ENCODE measurements at regions not wholly inside any gene's neighbourhood (a gene's known extent, or its start where the extent isn't known, plus 50 kb on each side); places are given as distances from the start of the nearest gene placed in this dataset.
"Not testable (repeated sequence)": the region's sequence is repeated elsewhere in the genome, so short reads cannot be mapped to it uniquely, and the experiment has no call there.

DNA sequence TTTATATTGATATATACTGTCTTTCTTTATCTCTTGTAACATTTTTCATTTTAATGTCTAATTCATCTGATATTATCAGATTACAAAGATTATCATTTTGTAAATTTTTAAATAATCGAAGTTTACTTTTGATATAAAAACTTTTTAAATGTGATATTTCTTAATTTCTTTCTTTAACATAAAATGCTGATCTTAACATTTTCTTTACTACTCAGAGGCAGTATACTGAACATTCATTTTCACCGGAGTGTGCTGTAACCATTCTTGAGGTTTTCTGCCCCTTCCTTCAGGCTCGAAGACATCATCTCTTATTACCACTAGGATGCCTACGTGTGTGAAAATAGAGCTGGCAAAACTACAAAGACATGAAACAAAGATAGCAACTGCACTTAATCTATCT lies 186.9 kb downstream of the DIO2 start:
- 85% methylated on average over 4 of the region's 4 CpGs for WGBS, 2 donors
- no peaks in the 10 kb centered on the region for H3K36me3 ChIP-seq (ENCODE audit: control insufficient read depth in 2 of 2, insufficient read depth in 2 of 2, low read length in 1 of 2)
- H3K4me1 ChIP-seq (ENCODE audit: control insufficient read depth in 2 of 2, insufficient read depth in 2 of 2, low read length in 1 of 2) = no peaks in the 10 kb centered on the region
- no peak overlapping the region for H3K4me3 ChIP-seq (ENCODE audit: low read depth in 1 of 2, low read length in 2 of 2)
- H3K27me3 ChIP-seq (ENCODE audit: control insufficient read depth in 1 of 2, insufficient read depth in 2 of 2, low read length in 2 of 2) = no peaks in the 10 kb centered on the region
- no peak overlapping the region for H3K27ac ChIP-seq (ENCODE audit: low read depth in 2 of 2, low read length in 1 of 2)
- H3K9me3 ChIP-seq (ENCODE audit: control insufficient read depth in 2 of 2, insufficient read depth in 1 of 2, low read depth in 1 of 2, low read length in 1 of 2) = no peaks in the 10 kb centered on the region

DNA sequence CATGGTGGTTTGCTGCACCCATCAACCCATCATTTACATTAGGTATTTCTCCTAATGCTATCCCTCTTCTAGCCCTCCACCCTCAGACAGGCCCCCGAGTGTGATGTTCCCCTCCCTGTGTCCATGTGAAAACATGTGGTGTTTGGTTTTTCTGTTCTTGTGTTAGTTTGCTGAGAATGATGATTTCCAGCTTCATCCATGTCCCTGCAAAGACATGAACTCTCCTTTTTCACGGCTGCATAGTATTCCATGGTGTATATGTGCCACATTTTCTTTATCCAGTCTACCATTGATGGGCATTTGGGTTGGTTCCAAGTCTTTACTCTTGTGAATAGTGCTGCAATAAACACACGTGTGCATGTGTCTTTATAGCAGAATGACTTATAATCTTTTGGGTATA lies 192.8 kb downstream of the DIO2 start:
- H3K9me3 ChIP-seq (ENCODE audit: control insufficient read depth in 2 of 2, insufficient read depth in 1 of 2, low read depth in 1 of 2, low read length in 1 of 2); H3K27me3 ChIP-seq (ENCODE audit: control insufficient read depth in 1 of 2, insufficient read depth in 2 of 2, low read length in 2 of 2): not testable (repeated sequence)
- 78 to 84% methylated on average over 3 of the region's 3 CpGs for WGBS, 2 donors

DNA sequence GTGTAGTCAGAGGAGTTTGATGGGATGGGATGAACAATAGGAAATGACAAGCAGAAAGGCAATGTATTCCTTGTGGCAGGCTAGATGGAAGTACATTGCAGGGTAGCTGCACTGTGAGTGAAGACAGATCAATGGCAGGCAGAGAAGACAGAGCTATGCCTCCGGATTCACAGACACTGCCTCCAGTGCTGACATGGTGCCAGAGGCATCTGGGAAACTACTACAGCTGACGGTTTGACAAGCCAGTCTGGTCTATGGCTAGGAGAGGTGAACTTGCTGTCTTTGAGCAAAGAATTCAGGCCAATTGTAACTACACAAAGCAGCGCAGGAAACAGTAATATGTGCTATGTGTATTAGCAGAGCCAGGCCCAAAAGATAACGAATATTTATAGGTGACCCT lies 193.5 kb downstream of the DIO2 start:
- Histone ChIP-seq H3K4me3 (ENCODE audit: low read depth in 1 of 2, low read length in 2 of 2) (no peak overlapping the region), H3K27ac (ENCODE audit: low read depth in 2 of 2, low read length in 1 of 2) (no peak overlapping the region), H3K4me1 (ENCODE audit: control insufficient read depth in 2 of 2, insufficient read depth in 2 of 2, low read length in 1 of 2) (no peaks in the 10 kb centered on the region), H3K36me3 (ENCODE audit: control insufficient read depth in 2 of 2, insufficient read depth in 2 of 2, low read length in 1 of 2) (no peaks in the 10 kb centered on the region), H3K9me3 (ENCODE audit: control insufficient read depth in 2 of 2, insufficient read depth in 1 of 2, low read depth in 1 of 2, low read length in 1 of 2) (peaks cover 0 to 2% of the 10 kb centered on the region in 2 donors), H3K27me3 (ENCODE audit: control insufficient read depth in 1 of 2, insufficient read depth in 2 of 2, low read length in 2 of 2) (no peaks in the 10 kb centered on the region)
- 58 to 62% methylated on average over 4 of the region's 4 CpGs for WGBS, 2 donors

More for the DNA sequence above, 192.8 kb downstream of the DIO2 start:
- H3K27ac ChIP-seq (ENCODE audit: low read depth in 2 of 2, low read length in 1 of 2); H3K4me3 ChIP-seq (ENCODE audit: low read depth in 1 of 2, low read length in 2 of 2); H3K36me3 ChIP-seq (ENCODE audit: control insufficient read depth in 2 of 2, insufficient read depth in 2 of 2, low read length in 1 of 2); H3K4me1 ChIP-seq (ENCODE audit: control insufficient read depth in 2 of 2, insufficient read depth in 2 of 2, low read length in 1 of 2): not testable (repeated sequence)

DNA sequence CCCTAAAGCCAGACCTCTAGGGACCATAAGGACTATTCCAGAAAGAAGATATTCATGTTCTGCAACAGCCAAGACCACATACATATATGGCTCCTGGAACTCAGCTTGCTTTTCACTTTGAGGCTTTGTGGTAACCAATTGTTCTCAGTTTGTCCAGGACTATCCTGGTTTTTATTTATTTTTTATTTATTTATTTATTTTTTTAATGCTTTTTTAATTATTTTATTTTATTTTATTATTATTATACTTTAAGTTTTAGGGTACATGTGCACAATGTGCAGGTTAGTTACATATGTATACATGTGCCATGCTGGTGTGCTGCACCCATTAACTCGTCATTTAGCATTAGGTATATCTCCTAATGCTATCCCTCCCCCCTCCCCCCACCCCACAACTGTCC lies 201.1 kb downstream of the DIO2 start:
- H3K36me3 ChIP-seq (ENCODE audit: control insufficient read depth in 2 of 2, insufficient read depth in 2 of 2, low read length in 1 of 2); H3K4me3 ChIP-seq (ENCODE audit: low read depth in 1 of 2, low read length in 2 of 2); H3K27ac ChIP-seq (ENCODE audit: low read depth in 2 of 2, low read length in 1 of 2); H3K4me1 ChIP-seq (ENCODE audit: control insufficient read depth in 2 of 2, insufficient read depth in 2 of 2, low read length in 1 of 2); H3K9me3 ChIP-seq (ENCODE audit: control insufficient read depth in 2 of 2, insufficient read depth in 1 of 2, low read depth in 1 of 2, low read length in 1 of 2); H3K27me3 ChIP-seq (ENCODE audit: control insufficient read depth in 1 of 2, insufficient read depth in 2 of 2, low read length in 2 of 2): not testable (repeated sequence)
- WGBS, 2 donors = no CpG with 5 or more reads among the region's 1 CpG

DNA sequence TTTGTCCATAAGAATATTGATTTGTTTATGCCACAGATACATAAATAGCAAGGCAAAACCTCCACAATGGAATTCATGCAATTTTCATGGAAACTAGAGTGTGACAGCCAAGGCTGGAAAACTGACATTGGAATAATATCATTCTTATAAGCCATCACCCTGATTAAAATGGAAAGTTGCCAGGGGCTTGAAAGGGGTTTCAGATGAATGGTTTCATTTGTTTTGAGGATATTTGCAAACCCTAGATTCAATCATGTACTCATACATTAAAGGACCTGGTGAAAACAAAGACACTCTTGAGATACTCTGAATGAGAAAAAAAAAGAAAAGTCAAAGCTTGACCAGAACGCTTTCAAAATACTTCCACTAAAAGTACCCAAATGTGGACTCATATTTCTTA lies 205.7 kb downstream of the DIO2 start:
- 0 to 16% methylated on average over 1 of the region's 1 CpG for WGBS, 2 donors
- Histone ChIP-seq H3K27ac (ENCODE audit: low read depth in 2 of 2, low read length in 1 of 2) (no peak overlapping the region), H3K4me3 (ENCODE audit: low read depth in 1 of 2, low read length in 2 of 2) (no peak overlapping the region), H3K4me1 (ENCODE audit: control insufficient read depth in 2 of 2, insufficient read depth in 2 of 2, low read length in 1 of 2) (no peaks in the 10 kb centered on the region), H3K27me3 (ENCODE audit: control insufficient read depth in 1 of 2, insufficient read depth in 2 of 2, low read length in 2 of 2) (no peaks in the 10 kb centered on the region), H3K9me3 (ENCODE audit: control insufficient read depth in 2 of 2, insufficient read depth in 1 of 2, low read depth in 1 of 2, low read length in 1 of 2) (no peaks in the 10 kb centered on the region), H3K36me3 (ENCODE audit: control insufficient read depth in 2 of 2, insufficient read depth in 2 of 2, low read length in 1 of 2) (no peaks in the 10 kb centered on the region)

DNA sequence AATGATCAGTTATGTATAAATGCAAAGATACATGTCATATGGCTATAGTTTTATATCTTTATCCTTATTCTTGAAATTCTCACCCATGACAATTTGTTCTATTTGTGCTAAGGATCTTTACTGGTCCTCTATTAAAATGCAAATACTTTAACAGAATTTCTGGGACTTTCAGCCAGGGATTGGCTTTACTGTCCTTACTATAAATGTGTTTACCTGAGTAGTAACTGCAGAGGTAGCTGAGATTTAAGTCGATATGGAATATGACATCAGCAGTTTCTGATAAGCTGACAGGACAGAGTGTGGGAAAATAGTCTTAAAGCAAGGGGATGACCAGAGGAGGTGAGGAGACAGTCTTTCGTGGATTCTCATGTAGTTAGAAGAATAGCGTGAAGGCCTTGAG lies 206.4 kb downstream of the DIO2 start:
- H3K4me3 ChIP-seq (ENCODE audit: low read depth in 1 of 2, low read length in 2 of 2) = no peak overlapping the region
- H3K4me1 ChIP-seq (ENCODE audit: control insufficient read depth in 2 of 2, insufficient read depth in 2 of 2, low read length in 1 of 2) = no peaks in the 10 kb centered on the region
- no peaks in the 10 kb centered on the region for H3K9me3 ChIP-seq (ENCODE audit: control insufficient read depth in 2 of 2, insufficient read depth in 1 of 2, low read depth in 1 of 2, low read length in 1 of 2)
- H3K27me3 ChIP-seq (ENCODE audit: control insufficient read depth in 1 of 2, insufficient read depth in 2 of 2, low read length in 2 of 2) = no peaks in the 10 kb centered on the region
- no peaks in the 10 kb centered on the region for H3K36me3 ChIP-seq (ENCODE audit: control insufficient read depth in 2 of 2, insufficient read depth in 2 of 2, low read length in 1 of 2)
- WGBS, 2 donors = 81 to 90% methylated on average over 3 of the region's 3 CpGs
- no peak overlapping the region for H3K27ac ChIP-seq (ENCODE audit: low read depth in 2 of 2, low read length in 1 of 2)

DNA sequence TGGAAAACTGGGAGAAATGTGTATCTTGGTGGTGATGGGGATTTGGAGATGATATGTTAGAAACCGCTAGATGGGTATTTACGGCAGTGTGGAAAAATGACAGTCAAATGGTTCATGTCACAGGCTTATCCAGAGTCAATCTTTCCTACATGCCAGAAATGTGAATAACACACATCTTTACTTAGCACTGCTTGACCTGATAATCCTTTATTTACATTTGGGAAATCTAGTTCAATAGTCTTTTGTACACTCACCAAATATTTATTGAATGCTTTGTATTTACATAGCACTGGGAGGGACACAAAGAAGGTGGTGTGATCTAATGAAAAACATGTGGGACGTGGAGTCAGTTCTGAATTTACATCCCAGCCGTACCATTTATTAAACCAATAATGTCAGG lies 208.2 kb downstream of the DIO2 start:
- H3K36me3 ChIP-seq (ENCODE audit: control insufficient read depth in 2 of 2, insufficient read depth in 2 of 2, low read length in 1 of 2) = no peaks in the 10 kb centered on the region
- WGBS, 2 donors = 39 to 64% methylated on average over 4 of the region's 4 CpGs
- H3K9me3 ChIP-seq (ENCODE audit: control insufficient read depth in 2 of 2, insufficient read depth in 1 of 2, low read depth in 1 of 2, low read length in 1 of 2) = no peaks in the 10 kb centered on the region
- no peak overlapping the region for H3K4me3 ChIP-seq (ENCODE audit: low read depth in 1 of 2, low read length in 2 of 2)
- H3K27me3 ChIP-seq (ENCODE audit: control insufficient read depth in 1 of 2, insufficient read depth in 2 of 2, low read length in 2 of 2) = no peaks in the 10 kb centered on the region
- no peaks in the 10 kb centered on the region for H3K4me1 ChIP-seq (ENCODE audit: control insufficient read depth in 2 of 2, insufficient read depth in 2 of 2, low read length in 1 of 2)
- H3K27ac ChIP-seq (ENCODE audit: low read depth in 2 of 2, low read length in 1 of 2) = no peak overlapping the region

DNA sequence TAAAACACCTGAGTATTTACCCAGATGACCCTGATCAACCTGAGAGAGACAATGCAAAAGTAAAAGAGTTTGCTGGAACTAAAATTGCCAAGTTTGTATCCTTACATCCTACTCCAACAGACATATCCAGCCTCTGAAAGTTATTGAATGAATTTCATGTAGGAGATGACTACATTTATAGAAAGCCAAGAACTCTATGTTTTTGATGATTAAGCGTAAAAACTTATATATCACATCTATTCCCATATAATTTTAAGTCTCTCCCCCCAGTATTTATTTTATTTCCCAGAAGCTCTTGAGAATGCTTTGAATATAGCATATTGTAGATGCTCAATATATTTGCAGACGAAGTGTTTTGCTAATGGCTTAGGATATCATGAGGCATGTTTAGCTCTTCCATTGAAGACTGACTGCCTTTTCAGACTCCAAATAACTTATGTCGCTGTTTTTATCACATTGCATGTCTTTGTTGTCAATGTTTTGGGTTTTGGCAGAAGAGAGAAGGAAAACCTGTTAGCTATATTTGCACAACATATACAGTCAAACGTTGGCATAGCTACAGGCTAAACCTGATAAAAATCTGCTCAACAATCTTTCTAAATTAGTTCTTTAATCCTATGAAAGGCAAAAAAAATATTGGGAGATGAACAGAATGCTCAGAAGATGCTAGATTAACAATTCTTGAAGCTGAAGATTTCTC lies 213.6 kb downstream of the DIO2 start:
- no peaks in the 10 kb centered on the region for H3K9me3 ChIP-seq (ENCODE audit: control insufficient read depth in 2 of 2, insufficient read depth in 1 of 2, low read depth in 1 of 2, low read length in 1 of 2)

DNA sequence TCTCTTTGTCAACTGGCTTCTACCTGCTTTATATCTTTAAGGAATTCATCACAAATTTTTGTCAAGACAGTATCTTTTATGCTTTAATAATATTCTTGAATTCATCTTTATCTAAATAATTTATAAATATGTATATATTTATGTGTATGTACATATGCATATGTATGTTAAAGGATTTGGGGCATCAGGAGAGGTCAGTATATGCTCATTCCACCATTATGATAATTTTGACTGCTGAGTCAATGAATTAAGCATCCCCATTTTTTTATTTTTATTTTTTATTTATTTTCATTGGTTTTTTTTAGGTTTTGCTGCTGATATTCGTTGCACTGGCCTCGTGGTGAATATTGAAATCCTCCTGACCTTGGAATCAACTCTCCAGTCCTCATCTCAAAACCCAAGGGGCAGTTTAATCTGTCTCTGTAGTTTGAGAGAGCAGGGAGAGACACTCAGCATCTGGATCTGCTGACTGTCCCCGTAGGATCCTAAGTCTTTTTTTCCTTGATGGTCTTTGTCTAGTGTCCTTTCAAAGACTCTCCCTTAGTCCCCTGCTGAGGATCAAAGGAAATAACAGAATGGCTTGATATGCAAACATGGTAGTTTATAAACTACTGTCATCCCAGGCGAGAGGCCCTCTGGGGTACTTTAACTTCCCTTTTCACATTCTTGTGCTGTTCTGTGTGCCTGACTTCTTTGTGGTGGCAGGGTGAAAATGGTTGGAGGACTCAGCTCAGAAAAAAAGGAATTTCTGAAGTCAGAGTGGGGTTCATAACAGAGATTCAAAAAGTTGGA lies 218.7 kb downstream of the DIO2 start:
- Histone ChIP-seq H3K36me3 (ENCODE audit: control insufficient read depth in 2 of 2, insufficient read depth in 2 of 2, low read length in 1 of 2) (no peaks in the 10 kb centered on the region), H3K27ac (ENCODE audit: low read depth in 2 of 2, low read length in 1 of 2) (no peak overlapping the region), H3K9me3 (ENCODE audit: control insufficient read depth in 2 of 2, insufficient read depth in 1 of 2, low read depth in 1 of 2, low read length in 1 of 2) (no peaks in the 10 kb centered on the region), H3K27me3 (ENCODE audit: control insufficient read depth in 1 of 2, insufficient read depth in 2 of 2, low read length in 2 of 2) (no peaks in the 10 kb centered on the region), H3K4me3 (ENCODE audit: low read depth in 1 of 2, low read length in 2 of 2) (no peak overlapping the region), H3K4me1 (ENCODE audit: control insufficient read depth in 2 of 2, insufficient read depth in 2 of 2, low read length in 1 of 2) (no peaks in the 10 kb centered on the region)
- WGBS, 2 donors = 31 to 44% methylated on average over 4 of the region's 4 CpGs

More for the DNA sequence above, 213.6 kb downstream of the DIO2 start:
- WGBS, 2 donors = 50 to 53% methylated on average over 4 of the region's 4 CpGs
- Histone ChIP-seq H3K4me3 (ENCODE audit: low read depth in 1 of 2, low read length in 2 of 2) (no peak overlapping the region), H3K27me3 (ENCODE audit: control insufficient read depth in 1 of 2, insufficient read depth in 2 of 2, low read length in 2 of 2) (no peaks in the 10 kb centered on the region), H3K36me3 (ENCODE audit: control insufficient read depth in 2 of 2, insufficient read depth in 2 of 2, low read length in 1 of 2) (no peaks in the 10 kb centered on the region), H3K4me1 (ENCODE audit: control insufficient read depth in 2 of 2, insufficient read depth in 2 of 2, low read length in 1 of 2) (no peaks in the 10 kb centered on the region), H3K27ac (ENCODE audit: low read depth in 2 of 2, low read length in 1 of 2) (no peak overlapping the region)

DNA sequence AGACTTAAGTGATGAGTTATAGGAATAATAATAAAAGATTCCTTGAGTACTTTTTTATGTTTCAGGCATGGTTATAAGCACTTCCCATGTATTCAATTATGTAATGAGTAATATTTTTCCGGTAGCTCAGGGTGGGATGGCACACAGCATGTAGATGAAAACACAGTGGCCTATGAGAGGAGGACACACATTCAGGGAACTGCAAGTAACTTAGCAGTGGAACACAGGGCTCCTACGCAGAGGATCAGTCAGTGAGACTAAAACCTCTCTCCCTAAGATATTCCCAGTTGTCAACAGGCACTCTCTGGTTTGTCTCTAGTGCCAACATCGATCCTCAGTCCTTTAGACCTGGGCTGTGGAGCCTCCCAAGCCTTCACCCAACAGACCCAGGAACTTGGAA lies 219.4 kb downstream of the DIO2 start:
- Histone ChIP-seq H3K9me3 (ENCODE audit: control insufficient read depth in 2 of 2, insufficient read depth in 1 of 2, low read depth in 1 of 2, low read length in 1 of 2) (no peaks in the 10 kb centered on the region), H3K4me3 (ENCODE audit: low read depth in 1 of 2, low read length in 2 of 2) (no peak overlapping the region), H3K27me3 (ENCODE audit: control insufficient read depth in 1 of 2, insufficient read depth in 2 of 2, low read length in 2 of 2) (no peaks in the 10 kb centered on the region), H3K4me1 (ENCODE audit: control insufficient read depth in 2 of 2, insufficient read depth in 2 of 2, low read length in 1 of 2) (no peaks in the 10 kb centered on the region), H3K27ac (ENCODE audit: low read depth in 2 of 2, low read length in 1 of 2) (no peak overlapping the region), H3K36me3 (ENCODE audit: control insufficient read depth in 2 of 2, insufficient read depth in 2 of 2, low read length in 1 of 2) (no peaks in the 10 kb centered on the region)
- WGBS, 2 donors = 84 to 86% methylated on average over 3 of the region's 3 CpGs

All from esophagus (tissue), 2 donors.